Head of caudate nucleus (tissue), 42 donors: ENCODE measurements at regions not wholly inside any gene's neighbourhood (a gene's known extent, or its start where the extent isn't known, plus 50 kb on each side); places are given as distances from the start of the nearest gene placed in this dataset.
"Not testable (repeated sequence)": the region's sequence is repeated elsewhere in the genome, so short reads cannot be mapped to it uniquely, and the experiment has no call there.

Source experiments
- DNase-seq, 42 donors: peaks; one replicate each; pipeline versions ENCODE4 v3.0.0 to v3.0.0-alpha.2; 2020 to 2021; ENCODE audit warnings: mixed read lengths in 7 of 42
- intact Hi-C: fragments of 100-400 bp; cut with DNase I; formaldehyde crosslinking; loops from one replicate; pipeline ENCODE4 v1.15.0; 2022

DNA sequence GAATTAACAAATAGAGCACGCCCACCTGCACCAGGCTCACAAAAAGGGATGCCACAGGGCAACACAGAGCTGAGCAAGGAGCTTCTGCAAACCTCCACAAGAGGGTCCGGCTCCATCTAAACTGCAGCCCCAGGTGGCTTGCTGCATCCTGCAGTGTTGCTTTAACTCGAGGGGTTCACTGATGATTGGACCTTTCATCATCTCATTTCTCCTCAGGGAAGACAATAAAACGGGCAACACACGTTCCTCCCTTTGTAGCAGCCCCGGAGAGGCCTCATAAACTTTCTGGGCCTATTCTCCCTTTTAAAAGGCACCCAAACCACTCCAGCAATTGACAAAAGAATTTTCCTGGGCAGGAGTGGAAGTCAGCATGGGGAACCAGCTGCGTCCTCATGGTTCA, 161.5 kb upstream of the CDH4 start:
- intact Hi-C loops: no loop called here
- no peak for DNase-seq

DNA sequence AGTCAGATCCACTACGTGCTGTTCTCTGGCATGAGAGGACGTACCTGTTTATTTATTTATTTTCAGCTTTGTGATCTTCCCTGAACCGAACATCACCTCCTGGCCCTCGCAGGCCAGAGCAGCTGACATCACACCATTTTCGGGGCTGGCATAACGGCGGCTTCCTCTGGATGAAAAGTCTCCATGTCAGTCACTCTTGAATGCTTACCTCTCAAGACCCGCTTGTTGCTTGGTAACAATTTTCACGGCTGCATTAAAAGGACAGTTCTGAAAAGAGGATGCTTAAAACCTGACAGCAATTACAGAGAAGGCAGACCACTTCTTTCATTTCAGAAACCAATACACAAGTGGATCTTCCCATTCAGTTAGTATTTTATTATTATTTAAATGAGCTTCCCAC, 159.8 kb upstream of the CDH4 start:
- intact Hi-C loops: no loop called here
- no peak for DNase-seq

DNA sequence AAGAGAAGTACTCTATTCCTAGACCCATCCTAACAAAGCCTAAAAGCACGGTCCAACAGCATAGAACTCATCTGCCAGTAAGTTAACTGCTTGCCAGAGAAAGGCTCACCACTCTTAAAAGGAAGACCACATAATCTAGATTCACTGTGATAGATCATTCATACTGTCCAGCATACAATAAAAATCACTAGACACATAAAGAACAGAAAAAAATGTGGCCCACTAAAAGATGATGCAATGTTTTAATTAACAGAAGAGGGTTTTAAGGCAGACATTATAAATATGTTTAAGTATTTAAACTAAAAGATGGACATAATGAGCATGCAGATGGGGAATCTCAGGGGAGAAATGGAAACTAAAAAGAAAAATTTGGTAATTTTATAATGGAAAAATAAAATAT, 157.5 kb upstream of the CDH4 start:
- intact Hi-C loops: no loop called here
- DNase-seq: no peak

DNA sequence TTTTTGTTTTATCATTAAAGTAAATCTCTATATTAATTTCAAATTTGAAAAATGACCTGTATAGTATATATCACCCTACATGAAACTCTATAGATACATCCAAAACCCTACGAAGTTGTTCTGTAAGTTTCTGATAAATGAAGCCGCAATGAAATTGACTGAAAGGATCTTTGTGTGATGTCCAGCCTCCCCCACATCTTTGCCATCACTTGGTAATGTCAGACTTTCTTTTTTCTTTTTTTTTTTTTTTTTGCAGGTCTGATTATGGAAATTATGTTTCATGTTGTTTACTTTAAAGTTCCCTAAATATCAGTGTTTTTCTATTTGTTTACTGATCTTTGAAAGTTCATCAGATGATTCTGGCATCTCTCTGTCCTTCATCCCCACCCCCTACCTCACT, 155.6 kb upstream of the CDH4 start:
- intact Hi-C loops: no loop called here

DNA sequence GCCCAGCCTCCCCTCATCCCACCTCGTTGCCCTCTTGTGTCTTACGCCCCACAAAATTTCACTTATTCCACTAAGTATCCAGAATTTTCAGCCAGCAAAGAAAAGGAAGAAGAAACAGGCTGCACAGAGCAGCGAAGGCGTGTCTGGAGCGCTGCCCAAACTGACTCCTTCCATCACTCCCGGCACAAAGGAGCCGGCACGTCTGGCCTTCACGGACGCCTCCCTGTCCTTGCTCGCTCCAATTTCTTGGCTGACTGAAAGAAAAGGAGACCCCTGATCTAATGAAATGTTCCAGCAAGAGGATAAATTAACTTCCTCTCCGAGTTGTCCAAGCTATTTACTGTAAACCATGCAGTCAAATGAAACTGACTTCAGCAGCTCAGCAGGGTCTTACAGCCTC, 152.3 kb upstream of the CDH4 start:
- intact Hi-C loops: no loop called here
- DNase-seq: no peak

More for the DNA sequence above, 155.6 kb upstream of the CDH4 start:
- no peak for DNase-seq

DNA sequence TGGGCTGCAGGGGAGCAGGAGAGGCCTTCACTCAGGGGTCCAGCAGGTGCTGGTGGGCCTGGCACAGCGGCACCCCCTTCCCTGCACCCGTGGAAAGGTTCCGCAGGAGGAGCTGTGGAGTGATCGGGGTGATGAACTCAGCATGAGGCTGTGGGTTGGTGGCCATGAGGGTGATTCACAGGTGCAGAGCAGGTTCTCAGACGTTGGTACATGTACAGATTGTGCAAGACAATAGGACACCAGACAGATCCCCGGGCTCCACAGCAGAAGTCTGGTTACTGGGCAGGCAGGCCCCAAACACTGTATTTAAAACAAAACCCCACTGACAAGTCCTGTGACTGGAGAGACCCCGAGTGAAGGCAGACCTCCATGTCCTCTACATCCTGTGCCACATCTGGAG, 151.6 kb upstream of the CDH4 start:
- intact Hi-C loops: no loop called here
- DNase-seq: no peak

DNA sequence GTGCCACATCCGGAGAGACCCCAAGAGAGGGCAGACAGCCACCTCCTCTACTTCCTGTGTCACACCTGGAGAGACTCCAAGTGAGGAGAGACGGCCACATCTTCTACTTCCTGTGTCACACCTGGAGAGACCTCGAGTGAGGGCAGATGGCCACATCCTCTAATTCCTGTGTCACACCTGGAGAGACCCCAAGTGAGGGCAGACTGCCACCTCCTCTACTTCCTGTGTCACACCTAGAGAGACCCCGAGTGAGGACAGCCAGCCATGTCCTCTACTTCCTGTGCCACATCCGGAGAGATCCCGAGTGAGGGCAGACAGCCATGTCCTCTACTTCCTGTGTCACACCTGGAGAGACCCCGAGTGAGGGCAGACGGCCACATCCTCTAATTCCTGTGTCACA, 150.7 kb upstream of the CDH4 start:
- intact Hi-C loops: not testable (repeated sequence)

DNA sequence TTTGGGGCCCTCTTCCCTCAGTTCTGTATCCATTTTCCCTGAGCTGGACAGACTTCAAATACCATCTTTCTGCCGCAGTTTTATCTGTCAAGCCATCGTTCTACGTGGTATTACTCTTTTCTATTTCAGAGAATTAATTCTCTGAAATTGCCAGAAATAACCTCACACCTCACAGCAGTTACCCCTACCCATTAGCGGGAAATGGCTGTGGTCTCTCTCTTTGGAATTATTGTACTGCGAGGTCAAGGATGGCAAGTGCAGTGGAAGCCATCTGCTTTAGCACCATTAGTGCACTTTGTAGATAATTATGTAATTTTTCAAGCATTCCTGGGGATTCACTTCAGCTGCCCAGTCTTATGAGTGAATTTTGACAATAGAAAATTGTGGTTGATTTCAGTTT, 147.8 kb upstream of the CDH4 start:
- DNase-seq: no peak
- intact Hi-C loops: no loop called here

More for the DNA sequence above, 150.7 kb upstream of the CDH4 start:
- not testable (repeated sequence) for DNase-seq

DNA sequence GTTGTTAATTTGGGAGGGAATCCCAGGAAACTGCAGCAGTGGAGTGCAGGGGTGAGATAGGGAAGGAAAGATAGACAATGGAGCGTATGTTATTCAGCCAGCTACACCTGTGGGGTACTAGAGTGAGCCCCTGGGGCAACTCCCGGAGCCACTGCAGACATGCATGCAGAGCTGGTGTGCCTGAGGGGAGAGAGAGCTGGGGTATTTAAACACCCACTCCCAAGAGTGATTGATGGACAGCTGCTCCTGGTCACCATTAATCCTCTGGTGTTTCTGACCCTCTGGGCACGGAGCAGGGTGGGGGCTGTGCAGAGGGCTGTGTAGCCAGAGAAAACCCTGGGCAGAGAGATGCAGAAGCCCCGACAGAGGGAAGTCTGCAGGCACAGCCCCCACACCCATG, 146.7 kb upstream of the CDH4 start:
- intact Hi-C loops: no loop called here
- DNase-seq: no peak

DNA sequence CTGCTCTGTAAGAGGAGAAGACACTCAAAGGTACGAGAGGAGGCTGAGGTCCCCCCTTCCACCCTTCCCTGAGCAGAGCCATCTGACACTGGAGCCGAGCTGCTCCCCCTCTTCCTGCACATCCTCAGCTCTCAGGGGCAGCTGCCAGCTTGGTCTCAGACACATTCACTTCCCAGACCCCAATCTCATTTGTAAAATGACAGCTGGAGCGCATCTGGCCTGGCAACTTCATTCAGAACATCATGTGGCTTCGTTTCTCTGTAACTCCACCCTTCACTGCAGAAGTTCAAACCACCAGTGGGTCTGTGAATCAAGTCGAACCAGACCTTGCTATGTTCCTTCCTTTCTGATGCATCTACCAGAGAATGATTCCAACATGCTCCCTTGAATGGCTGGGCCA, 145.6 kb upstream of the CDH4 start:
- intact Hi-C loops: no loop called here
- no peak for DNase-seq

DNA sequence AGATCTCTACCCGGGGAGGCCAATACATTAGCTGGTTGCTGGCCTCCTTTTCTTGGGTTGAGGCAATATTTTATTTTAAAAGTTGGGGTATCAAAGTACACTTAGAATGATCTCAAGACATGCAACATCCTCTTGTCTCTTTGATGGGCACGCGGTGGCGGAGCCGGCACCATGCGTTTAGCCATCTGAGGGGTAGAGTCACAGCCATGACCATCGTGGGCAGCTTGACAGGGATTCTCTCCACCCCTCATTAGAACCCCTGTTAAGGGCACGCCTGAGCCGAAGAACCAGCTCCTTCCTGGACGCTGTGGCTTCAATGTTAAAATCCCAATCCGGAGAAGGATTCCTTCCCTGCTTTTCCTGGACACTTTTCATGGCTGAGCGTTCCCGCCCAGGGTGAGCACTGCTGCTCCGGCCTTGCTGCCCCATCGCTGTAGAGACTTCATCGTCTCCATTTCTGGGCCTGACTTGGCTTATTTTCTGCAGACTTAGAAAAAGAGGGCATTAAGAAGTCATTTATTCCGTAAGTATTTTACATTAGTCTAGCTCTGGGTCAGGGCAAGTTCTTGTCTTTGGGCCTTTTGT, 142.7 kb upstream of the CDH4 start:
- intact Hi-C loops: no loop called here
- DNase-seq: no peak

DNA sequence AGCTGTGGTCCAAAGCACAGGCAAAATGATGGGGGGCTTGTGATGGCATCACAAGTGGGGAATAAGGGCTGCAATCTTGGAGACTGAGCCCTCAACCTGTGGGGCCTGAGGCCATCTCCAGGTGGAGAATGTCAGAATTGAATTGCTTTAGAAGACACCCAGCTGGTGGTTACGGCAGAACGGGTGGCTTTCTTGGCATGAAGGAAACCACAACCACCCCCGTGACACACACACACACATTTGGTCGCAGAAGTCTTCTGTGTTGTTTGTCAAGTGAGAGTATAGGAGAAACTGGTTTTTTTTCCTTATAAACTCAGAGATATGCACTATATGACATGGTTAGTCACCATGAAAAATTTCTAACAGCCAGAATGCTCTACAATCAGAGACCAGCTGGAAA, 139.5 kb upstream of the CDH4 start:
- intact Hi-C loops: no loop called here
- DNase-seq: no peak

DNA sequence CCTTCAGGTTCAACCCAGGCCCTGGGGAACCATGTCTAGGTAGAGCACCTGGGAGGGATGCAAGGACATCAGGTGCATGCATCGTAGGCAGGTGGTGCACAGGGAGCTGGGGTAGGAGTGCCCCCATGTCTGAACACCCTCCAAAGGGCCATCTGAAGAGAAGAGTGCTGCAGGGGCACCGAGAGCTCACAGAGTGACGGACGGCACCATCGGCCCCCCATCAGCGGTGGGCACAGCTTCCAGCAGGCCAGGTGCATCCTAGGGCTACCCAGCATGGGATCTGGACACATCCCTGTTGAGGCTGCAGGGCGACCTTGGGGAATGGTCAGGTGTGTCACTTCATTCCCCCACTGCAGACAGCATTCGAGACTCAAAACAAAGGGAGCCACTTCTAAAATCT, 138.3 kb upstream of the CDH4 start:
- intact Hi-C loops: no loop called here
- DNase-seq: no peak

DNA sequence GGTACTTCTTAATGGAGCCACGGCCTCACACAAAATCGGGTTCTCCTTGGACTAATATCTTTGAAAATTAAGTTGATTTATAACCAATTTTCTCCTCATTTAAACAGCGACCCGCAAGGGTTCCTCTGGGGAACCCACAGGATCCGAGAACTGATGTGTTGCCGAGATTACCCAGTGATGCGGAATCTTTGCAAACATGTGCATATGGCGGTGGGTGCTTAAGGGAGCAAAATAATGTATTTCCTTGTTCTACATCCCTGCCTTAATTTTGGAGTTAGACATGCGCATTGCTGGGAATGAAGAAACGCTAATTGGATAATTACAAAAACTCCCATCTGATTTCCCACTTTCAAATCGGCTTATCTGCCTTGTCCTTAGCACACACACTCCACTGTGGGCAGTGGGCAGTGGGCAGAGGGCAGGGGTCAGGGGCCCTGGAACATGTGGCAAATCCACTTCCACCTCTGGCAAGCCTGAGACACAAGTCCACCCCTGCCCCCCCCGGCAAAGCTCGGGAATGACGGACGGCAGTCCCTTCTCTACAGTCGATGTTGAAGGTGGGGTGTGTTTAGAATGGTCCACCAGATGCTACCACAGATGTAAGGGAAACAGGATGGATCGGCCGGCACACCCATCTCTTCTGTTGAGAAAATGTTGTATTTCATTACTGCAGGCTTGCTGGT, 137.4 kb upstream of the CDH4 start:
- no peak for DNase-seq
- intact Hi-C loops: no loop called here

DNA sequence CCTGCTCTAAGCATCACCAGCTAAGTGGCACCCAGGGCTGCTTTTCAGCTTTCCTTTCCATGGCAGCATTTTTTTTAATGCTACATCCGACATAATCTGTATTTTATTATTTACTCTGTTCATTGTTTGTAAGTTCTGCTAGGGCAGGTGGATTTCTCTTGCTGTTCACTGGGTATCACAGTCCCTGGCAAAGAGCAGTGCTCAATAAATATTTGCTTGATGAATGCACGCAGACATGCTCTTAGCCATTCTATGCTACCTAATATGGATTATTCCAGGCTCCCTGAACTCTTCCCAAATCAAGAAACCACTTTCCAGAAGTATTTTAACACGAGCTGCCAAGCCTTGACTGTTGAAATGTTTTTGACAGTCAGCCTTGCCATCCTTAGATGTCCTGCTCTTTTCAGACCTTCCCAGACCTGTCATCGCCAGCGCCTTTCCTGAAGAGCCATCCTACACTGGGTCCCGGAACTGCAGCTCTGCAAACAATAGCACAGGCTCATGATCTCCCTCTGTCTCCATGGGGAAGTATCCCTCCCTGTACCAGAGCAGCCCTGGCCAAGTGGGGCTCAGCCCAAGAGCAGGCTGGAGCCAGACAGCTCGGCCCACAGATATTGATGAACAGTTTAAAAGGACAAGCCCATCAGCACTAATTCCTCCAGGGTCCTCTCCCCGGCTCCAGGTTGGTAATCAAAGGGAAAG, 136.5 kb upstream of the CDH4 start:
- intact Hi-C loops: no loop called here
- DNase-seq: peak in 2 of 42 donors; percentile 6 to 19

DNA sequence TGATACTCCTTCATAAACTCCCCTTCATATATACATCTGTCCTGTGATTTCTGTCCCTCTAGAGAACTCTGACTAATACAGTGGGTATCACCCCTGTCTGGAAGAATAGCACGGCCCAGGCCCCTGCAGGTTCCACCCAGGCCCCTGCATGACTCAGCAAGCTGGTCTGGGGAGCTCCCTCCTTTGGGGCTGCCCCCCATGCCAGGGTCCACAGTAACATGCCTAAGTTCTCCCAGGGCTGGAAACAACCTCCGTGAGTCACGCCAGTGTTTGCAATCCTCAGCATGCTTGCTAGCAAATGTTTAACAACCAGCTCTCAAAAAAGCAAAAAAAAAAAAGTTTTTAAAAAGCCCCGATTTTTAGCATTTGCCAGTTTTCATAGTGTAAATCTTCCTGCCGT, 134.3 kb upstream of the CDH4 start:
- DNase-seq: no peak
- intact Hi-C loops: no loop called here

DNA sequence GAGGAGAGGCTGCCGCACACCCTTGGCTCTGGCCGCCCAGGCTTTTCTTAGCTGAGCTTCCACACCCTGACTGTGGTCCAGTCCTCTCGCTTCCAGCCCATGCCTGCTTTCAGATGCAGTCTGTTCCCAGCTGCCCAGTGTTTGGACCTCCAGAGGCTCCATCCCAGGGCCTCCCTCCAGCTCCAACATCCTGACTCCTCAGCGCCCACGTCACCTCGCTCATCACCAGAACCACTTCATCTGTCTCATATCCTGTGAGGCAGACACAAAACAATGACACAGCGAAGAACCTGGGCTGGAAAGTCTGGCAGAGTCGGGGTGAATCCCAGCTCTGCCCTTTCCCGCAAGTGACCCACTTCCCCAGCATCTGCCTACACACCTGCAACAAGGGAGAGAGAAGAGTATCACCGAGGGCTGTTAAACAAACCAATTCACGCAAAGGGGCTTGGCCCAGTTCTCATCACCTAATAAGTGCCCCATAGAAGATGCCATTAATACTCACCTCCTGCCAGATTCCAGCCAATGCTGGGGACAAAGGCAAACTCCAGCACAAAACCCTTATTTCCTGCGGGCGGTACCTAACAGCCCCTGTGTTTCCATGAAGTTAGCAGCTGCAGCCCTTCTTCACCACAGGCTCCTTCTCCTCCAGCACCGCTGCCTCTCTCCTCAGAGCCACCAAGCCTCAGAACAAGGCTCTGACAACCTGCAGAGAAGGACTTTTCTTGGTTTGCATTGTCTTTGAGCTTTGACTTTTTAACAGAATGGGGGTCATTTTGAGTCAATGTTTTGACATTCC, 133.4 kb upstream of the CDH4 start:
- DNase-seq: no peak

DNA sequence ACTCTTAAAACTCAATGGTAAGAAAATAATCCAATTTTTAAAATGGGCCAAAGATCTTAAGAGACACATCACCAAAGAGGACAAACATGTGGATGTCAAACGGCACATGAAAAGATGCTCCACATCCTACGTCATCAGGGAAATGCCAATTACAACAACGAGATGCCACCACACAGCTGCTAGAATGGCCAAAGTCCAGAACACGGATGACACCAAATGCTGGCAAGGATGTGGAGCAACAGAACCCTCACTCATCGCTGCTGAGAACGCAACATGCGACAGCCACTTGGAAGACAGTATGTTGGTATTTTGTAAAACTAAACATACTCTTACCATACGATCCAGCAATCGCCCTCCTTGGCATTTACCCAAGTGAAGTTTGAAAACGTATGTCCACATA, 132.8 kb upstream of the CDH4 start:
- intact Hi-C loops: no loop called here
- peak in 1 of 42 donors; percentile 13 for DNase-seq

More for the DNA sequence above, 133.4 kb upstream of the CDH4 start:
- intact Hi-C loops: no loop called here

DNA sequence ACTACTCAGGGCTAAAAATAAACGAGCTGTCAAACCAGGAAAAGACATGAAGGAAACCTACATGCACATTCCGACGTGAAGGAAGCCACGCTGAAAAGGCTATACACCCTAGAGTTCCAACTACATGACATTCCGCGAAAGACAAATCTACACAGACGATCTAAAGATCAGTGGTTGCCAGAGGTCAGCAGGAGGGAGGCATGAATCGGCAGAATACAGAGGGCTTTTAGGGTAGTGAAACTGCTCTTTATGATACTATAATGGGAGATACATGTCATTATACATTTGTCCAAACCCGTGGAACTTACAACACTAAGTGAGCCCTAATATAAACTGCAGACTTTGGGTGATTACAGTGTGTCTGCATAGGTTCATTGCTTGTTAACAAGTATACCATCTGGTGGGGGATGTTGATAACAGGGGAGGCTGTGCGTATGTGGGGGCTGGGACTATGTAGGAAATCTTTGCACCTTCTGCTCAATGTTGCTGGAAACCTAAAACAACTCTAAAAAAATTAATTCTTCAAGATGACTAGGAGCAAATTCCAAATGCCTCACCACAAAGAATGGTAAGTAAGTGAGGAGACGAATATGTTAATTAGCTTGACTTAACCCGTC, 132.2 kb upstream of the CDH4 start:
- intact Hi-C loops: no loop called here
- DNase-seq: peak in 1 of 42 donors; percentile 5
